ENCODE measurements at regions not wholly inside any gene's neighbourhood (a gene's known extent, or its start where the extent isn't known, plus 50 kb on each side); places are given as distances from the start of the nearest gene placed in this dataset.

DNA sequence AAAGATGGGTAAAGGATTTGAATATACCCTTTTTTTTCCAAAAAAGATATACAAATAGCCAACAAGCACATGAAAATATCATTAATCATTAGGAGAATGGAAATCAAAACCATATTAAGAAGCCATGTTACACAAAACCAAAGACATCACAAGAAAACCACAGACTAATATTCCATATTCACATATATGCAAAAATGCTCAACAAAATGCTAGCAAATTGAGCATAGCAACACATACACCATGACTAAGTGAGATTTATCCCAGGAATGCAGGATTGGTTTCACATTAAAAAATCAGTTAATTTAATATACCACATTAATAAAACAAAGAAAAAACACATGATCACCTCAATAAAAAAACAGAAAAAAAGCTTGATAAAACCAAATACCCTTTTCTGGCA is 84.7 kb upstream of the LMNTD1 start:
- intact Hi-C loops (cut with DNase I; ENCODE audit: low total_unique reads), result no loop called here
- Histone ChIP-seq H3K4me3 (no peak overlapping the region), H3K27ac (no peak overlapping the region), H3K36me3 (no peaks in the 10 kb centered on the region), H3K9me3 (no peaks in the 10 kb centered on the region), H3K4me1 (no peaks in the 10 kb centered on the region), H3K27me3 (no peaks in the 10 kb centered on the region)
- TF ChIP-seq, protein P1, sequence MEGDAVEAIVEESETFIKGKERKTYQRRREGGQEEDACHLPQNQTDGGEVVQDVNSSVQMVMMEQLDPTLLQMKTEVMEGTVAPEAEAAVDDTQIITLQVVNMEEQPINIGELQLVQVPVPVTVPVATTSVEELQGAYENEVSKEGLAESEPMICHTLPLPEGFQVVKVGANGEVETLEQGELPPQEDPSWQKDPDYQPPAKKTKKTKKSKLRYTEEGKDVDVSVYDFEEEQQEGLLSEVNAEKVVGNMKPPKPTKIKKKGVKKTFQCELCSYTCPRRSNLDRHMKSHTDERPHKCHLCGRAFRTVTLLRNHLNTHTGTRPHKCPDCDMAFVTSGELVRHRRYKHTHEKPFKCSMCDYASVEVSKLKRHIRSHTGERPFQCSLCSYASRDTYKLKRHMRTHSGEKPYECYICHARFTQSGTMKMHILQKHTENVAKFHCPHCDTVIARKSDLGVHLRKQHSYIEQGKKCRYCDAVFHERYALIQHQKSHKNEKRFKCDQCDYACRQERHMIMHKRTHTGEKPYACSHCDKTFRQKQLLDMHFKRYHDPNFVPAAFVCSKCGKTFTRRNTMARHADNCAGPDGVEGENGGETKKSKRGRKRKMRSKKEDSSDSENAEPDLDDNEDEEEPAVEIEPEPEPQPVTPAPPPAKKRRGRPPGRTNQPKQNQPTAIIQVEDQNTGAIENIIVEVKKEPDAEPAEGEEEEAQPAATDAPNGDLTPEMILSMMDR (IDR thresholded peaks at IDR 0.05), result no peak
- no peak for DNase-seq

DNA sequence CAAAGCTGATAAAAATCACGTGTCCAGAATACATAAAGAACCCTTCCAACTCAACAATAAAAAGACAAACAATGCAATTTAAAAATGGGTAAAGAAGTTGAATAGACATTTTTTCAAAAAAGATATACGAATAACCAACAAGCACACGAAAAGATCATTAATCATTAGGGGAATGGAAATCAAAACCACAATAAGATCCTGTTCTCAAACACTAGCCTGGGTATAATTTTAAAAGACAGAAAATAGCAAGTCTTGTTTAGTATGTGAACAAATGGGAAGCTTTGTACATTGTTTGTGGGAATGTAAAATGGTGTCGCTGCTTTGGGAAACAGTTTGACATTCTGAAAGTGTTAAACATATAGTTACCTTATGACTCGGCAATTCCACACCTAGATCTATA is 86.3 kb upstream of the LMNTD1 start:
- Histone ChIP-seq H3K36me3 (no peaks in the 10 kb centered on the region), H3K4me1 (no peaks in the 10 kb centered on the region), H3K9me3 (no peaks in the 10 kb centered on the region), H3K27ac (no peak overlapping the region), H3K4me3 (no peak overlapping the region), H3K27me3 (no peaks in the 10 kb centered on the region)
- intact Hi-C loops (cut with DNase I; ENCODE audit: low total_unique reads), result no loop called here
- TF ChIP-seq, protein P1 (IDR thresholded peaks at IDR 0.05), result no peak
- no peak for DNase-seq

DNA sequence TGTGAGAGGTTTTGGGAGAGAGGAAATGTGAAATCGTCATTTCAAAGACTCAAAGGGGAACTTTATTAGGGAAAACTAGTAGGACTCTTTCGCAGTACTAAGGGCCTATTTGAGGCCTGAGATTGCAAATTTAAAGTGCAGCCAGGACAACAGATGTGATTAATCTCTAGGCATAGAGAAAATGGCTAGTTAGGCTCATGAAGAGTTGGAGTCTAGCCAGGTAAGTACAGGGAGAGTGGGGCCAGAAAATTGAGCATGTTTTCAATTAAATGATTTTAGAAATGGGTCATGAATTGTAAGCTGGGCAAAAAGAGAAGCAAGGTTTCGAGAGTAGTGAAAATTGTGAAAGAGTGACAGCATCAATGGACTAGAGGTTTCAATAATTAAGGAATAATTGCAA is 91.9 kb upstream of the LMNTD1 start:
- Histone ChIP-seq H3K27ac (no peak overlapping the region), H3K36me3 (no peaks in the 10 kb centered on the region), H3K9me3 (no peaks in the 10 kb centered on the region), H3K4me1 (peaks cover 0 to 6% (median 3%) of the 10 kb centered on the region in 4 donors), H3K4me3 (no peak overlapping the region), H3K27me3 (no peaks in the 10 kb centered on the region)
- DNase-seq, result no peak
- TF ChIP-seq, protein P1 (IDR thresholded peaks at IDR 0.05), result no peak
- intact Hi-C loops (cut with DNase I; ENCODE audit: low total_unique reads), result no loop called here

DNA sequence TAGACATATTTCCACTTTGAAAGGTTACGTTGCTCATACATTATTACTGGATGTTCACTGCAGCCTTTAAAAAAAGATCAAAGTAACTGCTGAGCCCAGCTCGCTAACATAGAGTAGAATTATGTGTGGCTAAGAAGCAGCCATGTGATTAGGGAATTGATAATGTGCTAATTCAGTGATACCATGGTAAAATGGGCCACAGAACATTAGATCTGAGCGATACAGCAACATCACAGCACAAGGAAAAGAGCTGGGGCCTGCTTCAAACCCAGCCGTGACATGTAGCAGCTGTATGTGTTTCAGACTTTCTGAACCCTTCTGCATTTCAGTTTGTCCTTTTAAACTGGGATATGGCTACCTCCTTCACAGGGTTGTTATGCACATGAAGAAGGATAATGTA is 92.3 kb upstream of the LMNTD1 start:
- no peak overlapping the region for H3K4me3 ChIP-seq
- no peak for DNase-seq
- no peaks in the 10 kb centered on the region for H3K9me3 ChIP-seq
- H3K27me3 ChIP-seq, result no peaks in the 10 kb centered on the region
- TF ChIP-seq, protein P1 (IDR thresholded peaks at IDR 0.05), result no peak
- H3K27ac ChIP-seq, result no peak overlapping the region
- intact Hi-C loops (cut with DNase I; ENCODE audit: low total_unique reads), result no loop called here
- peaks cover 0 to 6% (median 3%) of the 10 kb centered on the region in 4 donors for H3K4me1 ChIP-seq
- H3K36me3 ChIP-seq, result no peaks in the 10 kb centered on the region

DNA sequence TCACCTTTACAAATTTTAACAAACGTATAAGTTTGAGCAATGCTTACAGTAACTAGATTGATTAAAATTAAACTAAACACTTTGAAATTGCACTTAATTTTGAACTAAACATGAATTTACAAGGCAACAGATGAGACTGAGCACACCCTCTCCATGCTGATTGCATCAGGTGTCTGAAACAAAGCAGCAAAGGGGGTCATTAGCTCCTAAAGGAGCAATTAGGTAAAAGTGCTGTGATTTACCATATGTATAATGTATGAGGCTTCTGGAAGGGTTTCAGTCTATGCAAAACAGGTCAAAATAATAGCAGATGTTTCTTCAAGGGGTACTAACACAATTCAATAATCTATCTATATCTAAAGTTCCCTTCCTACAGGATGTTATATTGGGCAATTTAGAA is 98.8 kb upstream of the LMNTD1 start:
- Histone ChIP-seq H3K27ac (no peak overlapping the region), H3K4me1 (peaks cover 0 to 6% (median 3%) of the 10 kb centered on the region in 4 donors), H3K27me3 (no peaks in the 10 kb centered on the region), H3K36me3 (no peaks in the 10 kb centered on the region), H3K9me3 (no peaks in the 10 kb centered on the region), H3K4me3 (no peak overlapping the region)
- no peak for DNase-seq
- intact Hi-C loops (cut with DNase I; ENCODE audit: low total_unique reads), result no loop called here
- TF ChIP-seq, protein P1 (IDR thresholded peaks at IDR 0.05), result no peak

DNA sequence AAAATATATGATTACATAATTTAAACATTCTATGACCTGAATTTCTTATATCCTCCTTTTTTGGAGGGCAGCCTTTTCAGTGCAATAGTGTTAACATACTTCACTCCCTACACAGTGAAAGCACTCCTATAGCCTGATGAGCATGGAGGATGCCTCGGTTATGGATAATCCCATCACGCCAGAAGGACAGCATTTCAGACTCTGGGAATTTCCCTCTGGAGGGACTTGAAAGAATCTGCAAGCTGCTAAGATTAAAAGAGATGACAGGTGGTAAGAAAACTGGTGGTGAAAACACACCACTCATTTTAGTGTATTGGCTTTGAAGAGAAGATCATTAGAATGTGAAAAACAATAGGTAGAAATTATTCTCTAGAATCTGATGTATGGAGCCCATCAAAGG is 99.3 kb upstream of the LMNTD1 start:
- Histone ChIP-seq H3K36me3 (no peaks in the 10 kb centered on the region), H3K4me1 (peaks cover 0 to 6% (median 3%) of the 10 kb centered on the region in 4 donors), H3K4me3 (no peak overlapping the region), H3K27ac (no peak overlapping the region), H3K9me3 (no peaks in the 10 kb centered on the region), H3K27me3 (no peaks in the 10 kb centered on the region)
- intact Hi-C loops (cut with DNase I; ENCODE audit: low total_unique reads), result no loop called here
- DNase-seq, result no peak
- TF ChIP-seq, protein P1 (IDR thresholded peaks at IDR 0.05), result no peak

Measured in tibial artery (tissue), 4 donors.